Body of pancreas (tissue), 4 donors: ENCODE measurements at regions not wholly inside any gene's neighbourhood (a gene's known extent, or its start where the extent isn't known, plus 50 kb on each side); places are given as distances from the start of the nearest gene placed in this dataset. TPM values are rescaled to one million over a fixed set of nuclear protein-coding genes. Genes with fewer than 3 reads are reported as not detected.

Experiments
- ATAC-seq: fragments of 150-250 bp; one replicate; pipeline ENCODE4 v1.9.1; 2016
- DNase-seq, 4 donors: peaks; one replicate each; pipeline ENCODE4 v3.0.0-alpha.2; 2019
- H3K27ac ChIP-seq, 4 donors: fragments of 200-600 bp; sonication (generic); 1 replicate in 3 of 4; 2 replicates in 1 of 4; pipeline versions ENCODE4 v1.5.1 to v1.6.1; 2016 to 2019; ENCODE audit warnings: mild to moderate bottlenecking in 1 of 4, mixed read lengths in 1 of 4, moderate library complexity in 1 of 4
- H3K27me3 ChIP-seq, 2 donors: fragments of 200-600 bp; sonication (generic); one replicate each; pipeline ENCODE4 v1.6.0; 2016; ENCODE audit warnings: mild to moderate bottlenecking in 1 of 2
- H3K36me3 ChIP-seq, 2 donors: fragments of 200-600 bp; sonication (generic); replicated peaks in 1 of 2; 2 replicates each; pipeline ENCODE4 v1.5.1; 2016; ENCODE audit warnings: low read depth in 2 of 2; ENCODE audit not compliant: insufficient read depth in 1 of 2
- H3K4me1 ChIP-seq: fragments of 200-600 bp; sonication (generic); one replicate; pipeline ENCODE4 v1.6.0; 2016
- H3K4me3 ChIP-seq, 2 donors: fragments of 200-600 bp; sonication (generic); 1 replicate in 1 of 2; 2 replicates in 1 of 2; pipeline ENCODE4 v1.5.1; 2016 to 2019
- H3K9me3 ChIP-seq, 3 donors: fragments of 200-600 bp; sonication (generic); 1 replicate in 2 of 3; 2 replicates in 1 of 3; pipeline ENCODE4 v1.5.1; 2016
- POLR2A ChIP-seq, 3 donors: fragments of 450-650 bp; IDR thresholded peaks; one replicate each; pipeline ENCODE4 v1.6.1; 2016; ENCODE audit warnings: antibody characterized with exemption in 3 of 3, mild to moderate bottlenecking in 2 of 3
- WGBS, 2 donors: methylation state at CpG; one replicate each; pipeline ENCODE4 v1.1.5; 2017; 5-methylcytosine and 5-hydroxymethylcytosine counted together
- intact Hi-C: fragments of 100-400 bp; cut with DNase I; formaldehyde crosslinking; loops from one replicate; pipeline ENCODE4 v1.15.1; 2023
- microRNA-seq, 2 donors: library from miRNA; unstranded; fragments of <30 nt; microRNA quantifications; one replicate each; pipeline ENCODE4, GENCODE V29; 2016; ENCODE audit warnings: borderline number of aligned reads in 2 of 2, borderline replicate concordance in 2 of 2
- small RNA-seq: library from RNA; depleted of rRNA; stranded (forward); fragments of <200 nt; gene quantifications from one replicate; pipeline ENCODE3, GENCODE V24; 2016
- TF ChIP-seq, protein P1 (sequence below), 7 experiments: fragments of 450-650 bp in 4 of 7; fragments of 200-600 bp in 3 of 7; sonication (generic) in 3 of 7; IDR thresholded peaks; one replicate each; pipeline ENCODE4 v1.5.1; 2016 to 2019; ENCODE audit warnings: antibody characterized with exemption in 7 of 7

DNA sequence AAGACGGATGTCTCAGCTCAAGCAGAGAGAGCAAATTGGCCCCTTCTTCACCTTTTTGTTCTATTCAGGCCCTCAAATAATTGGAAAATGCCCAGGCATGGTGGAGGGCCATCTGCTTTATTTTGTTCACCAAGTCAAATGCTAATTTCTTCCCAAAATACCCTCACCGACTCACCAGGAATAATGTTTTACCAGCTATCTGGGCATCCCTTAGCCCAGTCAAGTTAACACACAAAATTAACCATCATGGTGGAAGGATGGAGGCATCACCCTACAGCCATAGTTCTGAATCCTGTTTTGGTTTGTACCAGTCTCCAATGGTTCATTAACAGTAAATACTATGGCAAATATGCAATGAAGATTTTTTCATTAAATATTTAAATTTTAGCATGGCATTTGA is 51.7 kb upstream of the SERP2 start:
- H3K27me3 ChIP-seq = no peaks in the 10 kb centered on the region
- H3K27ac ChIP-seq = no peak overlapping the region
- DNase-seq (no peak), ATAC-seq (no peak)
- no peaks in the 10 kb centered on the region for H3K9me3 ChIP-seq
- no peak for TF ChIP-seq POLR2A (IDR thresholded peaks at IDR 0.05)
- TF ChIP-seq, protein P1, sequence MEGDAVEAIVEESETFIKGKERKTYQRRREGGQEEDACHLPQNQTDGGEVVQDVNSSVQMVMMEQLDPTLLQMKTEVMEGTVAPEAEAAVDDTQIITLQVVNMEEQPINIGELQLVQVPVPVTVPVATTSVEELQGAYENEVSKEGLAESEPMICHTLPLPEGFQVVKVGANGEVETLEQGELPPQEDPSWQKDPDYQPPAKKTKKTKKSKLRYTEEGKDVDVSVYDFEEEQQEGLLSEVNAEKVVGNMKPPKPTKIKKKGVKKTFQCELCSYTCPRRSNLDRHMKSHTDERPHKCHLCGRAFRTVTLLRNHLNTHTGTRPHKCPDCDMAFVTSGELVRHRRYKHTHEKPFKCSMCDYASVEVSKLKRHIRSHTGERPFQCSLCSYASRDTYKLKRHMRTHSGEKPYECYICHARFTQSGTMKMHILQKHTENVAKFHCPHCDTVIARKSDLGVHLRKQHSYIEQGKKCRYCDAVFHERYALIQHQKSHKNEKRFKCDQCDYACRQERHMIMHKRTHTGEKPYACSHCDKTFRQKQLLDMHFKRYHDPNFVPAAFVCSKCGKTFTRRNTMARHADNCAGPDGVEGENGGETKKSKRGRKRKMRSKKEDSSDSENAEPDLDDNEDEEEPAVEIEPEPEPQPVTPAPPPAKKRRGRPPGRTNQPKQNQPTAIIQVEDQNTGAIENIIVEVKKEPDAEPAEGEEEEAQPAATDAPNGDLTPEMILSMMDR (IDR thresholded peaks at IDR 0.05) = no peak
- no peaks in the 10 kb centered on the region for H3K36me3 ChIP-seq
- no peaks in the 10 kb centered on the region for H3K4me1 ChIP-seq
- intact Hi-C loops = no loop called here
- H3K4me3 ChIP-seq = no peak overlapping the region
- 72 to 73% methylated on average over 2 of the region's 2 CpGs for WGBS, 2 donors

DNA sequence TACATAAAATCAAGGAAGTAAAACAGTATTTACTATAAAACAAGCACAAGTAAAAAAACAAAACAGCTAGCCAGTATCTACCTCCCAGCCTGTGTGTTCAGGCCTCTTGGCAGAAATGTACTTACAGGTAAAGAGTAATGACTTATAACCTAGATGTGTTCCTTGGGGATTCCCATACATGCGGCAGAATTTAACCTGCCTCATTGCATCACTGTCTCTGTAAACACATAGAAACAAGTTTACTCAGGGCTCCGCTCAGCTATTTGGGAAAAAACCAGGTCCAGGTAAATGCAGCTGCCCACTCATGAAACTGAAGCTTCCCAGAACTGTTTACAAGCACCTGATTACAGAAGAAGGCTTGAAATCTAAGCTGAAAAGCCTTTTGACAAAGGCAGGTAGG is 50.7 kb upstream of the SERP2 start:
- H3K4me1 ChIP-seq = no peaks in the 10 kb centered on the region
- no peak for DNase-seq
- H3K27ac ChIP-seq = no peak overlapping the region
- H3K36me3 ChIP-seq = no peaks in the 10 kb centered on the region
- H3K4me3 ChIP-seq = no peak overlapping the region
- 58 to 89% methylated on average over 2 of the region's 2 CpGs for WGBS, 2 donors
- no peak for ATAC-seq
- intact Hi-C loops = no loop called here
- no peaks in the 10 kb centered on the region for H3K27me3 ChIP-seq
- TF ChIP-seq, protein P1 (IDR thresholded peaks at IDR 0.05) = no peak
- no peak for TF ChIP-seq POLR2A (IDR thresholded peaks at IDR 0.05)
- no peaks in the 10 kb centered on the region for H3K9me3 ChIP-seq

DNA sequence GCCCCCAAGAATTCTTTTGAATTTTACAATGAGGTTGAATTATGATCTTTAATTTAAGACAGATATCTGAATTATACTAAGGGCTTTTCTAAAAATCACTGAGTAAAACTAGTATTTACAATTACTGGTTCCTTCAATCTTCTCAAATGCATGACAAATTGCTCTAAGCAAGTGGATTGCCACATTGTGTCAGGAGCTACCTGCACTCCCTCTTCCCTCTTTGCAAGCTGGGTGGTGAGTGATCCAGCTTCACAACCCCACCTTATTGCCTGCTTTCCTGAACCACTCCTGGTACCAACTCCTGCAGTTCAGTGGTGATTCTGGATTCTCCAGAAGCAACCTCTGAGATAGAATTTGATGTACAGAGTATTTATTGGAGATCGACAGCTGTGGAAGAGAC is 49.9 kb upstream of the SERP2 start:
- Histone ChIP-seq H3K27me3 (no peaks in the 10 kb centered on the region), H3K4me1 (no peaks in the 10 kb centered on the region), H3K9me3 (no peaks in the 10 kb centered on the region), H3K36me3 (no peaks in the 10 kb centered on the region), H3K4me3 (no peak overlapping the region), H3K27ac (no peak overlapping the region)
- WGBS, 2 donors = 88 to 92% methylated on average over 1 of the region's 1 CpG
- no peak for ATAC-seq
- intact Hi-C loops = no loop called here
- no peak for TF ChIP-seq POLR2A (IDR thresholded peaks at IDR 0.05)
- TF ChIP-seq, protein P1 (IDR thresholded peaks at IDR 0.05) = no peak
- no peak for DNase-seq

Small RNAs in the stretch of these regions (microRNA-seq; reads per million reads assigned to microRNA genes)
- gene MIR8079 = 0 reads per million in 2 donors

Small RNAs in the stretch of these regions (small RNA-seq; reads per million reads assigned to genes)
- not detected for gene MIR8079
